ENCODE measurements at regions not wholly inside any gene's neighbourhood (a gene's known extent, or its start where the extent isn't known, plus 50 kb on each side); places are given as distances from the start of the nearest gene placed in this dataset.
A peak's percentile ranks its signal among the peaks of the same experiment; 100 is the strongest.
"Not testable (repeated sequence)": the region's sequence is repeated elsewhere in the genome, so short reads cannot be mapped to it uniquely, and the experiment has no call there.

DNA sequence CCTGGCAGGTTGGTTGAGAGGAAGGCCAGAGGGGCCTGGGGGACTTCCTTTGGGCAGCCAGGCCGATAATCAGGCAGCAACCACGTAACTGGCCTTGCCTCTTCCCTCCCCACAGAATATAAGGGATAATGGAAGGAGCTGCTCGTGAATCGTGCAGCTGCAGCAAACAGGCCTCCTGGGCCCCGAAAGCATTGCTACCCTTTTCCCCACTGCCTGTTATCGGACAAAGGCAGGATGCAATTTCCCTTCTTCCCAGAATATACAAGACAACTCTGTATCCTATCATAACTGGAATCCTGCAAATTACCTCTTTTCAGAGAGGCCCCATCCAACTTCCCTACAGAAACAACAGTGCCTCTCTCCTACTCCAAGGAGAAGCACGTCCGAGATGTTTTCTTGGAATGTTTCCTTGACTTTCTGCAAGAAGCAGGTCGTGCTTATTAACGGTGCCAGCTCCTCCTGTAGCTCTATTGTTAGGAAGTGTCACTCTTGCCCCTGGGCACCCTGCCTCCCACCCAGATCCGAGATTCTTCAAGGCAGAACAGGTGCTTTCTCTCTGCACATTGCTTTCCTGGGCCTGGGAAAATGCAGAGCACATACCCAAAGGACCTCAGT, 106.0 kb upstream of the TIAM1 start:
- no peak for DNase-seq

DNA sequence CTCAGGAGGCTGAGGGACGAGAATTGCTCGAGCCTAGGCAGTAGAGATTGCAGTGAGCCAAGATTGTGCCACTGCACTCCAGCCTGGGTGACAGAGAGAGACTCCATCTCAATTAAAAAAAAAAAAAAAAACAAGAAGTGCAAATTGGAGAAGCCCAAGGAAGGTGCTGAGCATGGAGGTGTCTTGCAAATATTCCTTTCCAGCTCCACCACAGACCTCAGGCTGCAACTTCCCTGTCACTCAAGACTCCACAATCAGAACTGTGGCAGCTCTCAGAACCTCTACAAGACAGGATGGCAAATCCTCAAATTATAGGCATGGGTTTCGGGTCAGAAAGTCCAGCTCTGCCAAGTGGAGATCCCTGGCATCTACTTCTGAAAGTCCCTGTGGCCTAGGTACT, 104.4 kb upstream of the TIAM1 start:
- no peak for DNase-seq

DNA sequence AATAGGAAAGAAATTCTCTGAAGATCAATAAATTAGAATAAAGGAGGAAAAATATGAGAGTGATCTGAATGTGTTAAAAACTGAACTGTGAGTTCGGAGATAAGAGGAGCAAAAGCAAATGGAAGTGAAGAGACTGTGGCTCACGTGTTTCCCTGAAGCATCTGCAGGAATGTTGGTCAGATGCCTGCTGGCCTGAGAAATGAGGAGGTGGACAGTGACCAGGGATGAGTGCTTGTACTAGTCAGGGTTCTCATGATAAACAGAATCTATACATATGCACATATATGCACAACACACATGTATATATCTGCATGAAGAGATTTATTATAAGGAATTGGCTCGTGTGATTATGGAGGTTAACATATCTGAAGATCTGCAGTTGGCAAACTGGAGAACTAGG, 103.4 kb upstream of the TIAM1 start:
- DNase-seq, result no peak

DNA sequence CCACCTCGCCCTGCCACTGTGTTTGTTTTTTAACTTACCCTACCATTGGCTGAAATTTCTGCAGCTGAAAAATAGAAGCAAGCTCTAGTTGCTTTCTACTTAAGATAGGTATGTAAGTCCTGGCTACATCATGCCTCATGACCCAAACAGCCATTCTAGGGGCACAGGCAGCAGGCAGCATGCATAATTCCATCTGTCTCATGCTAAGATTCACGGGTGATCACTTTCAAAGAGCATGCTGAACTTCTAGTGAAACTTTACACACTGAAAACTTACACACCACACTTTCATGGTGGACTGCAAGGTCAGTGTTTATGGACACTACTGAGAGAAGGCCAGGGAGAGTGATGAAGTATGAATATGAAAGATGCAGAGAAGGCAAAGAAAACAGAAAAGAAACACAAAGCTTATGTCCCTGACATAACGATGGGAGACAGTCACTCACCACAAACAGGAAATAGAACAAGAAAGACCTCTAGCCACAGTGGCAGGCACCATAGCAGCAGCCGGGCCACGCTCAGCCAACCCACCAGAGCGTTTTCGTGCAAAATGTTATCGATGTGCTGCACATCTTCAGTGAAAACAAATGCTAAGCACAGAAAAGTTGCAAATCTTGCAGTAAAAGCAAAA, 102.3 kb upstream of the TIAM1 start:
- peak; percentile 46 for DNase-seq

DNA sequence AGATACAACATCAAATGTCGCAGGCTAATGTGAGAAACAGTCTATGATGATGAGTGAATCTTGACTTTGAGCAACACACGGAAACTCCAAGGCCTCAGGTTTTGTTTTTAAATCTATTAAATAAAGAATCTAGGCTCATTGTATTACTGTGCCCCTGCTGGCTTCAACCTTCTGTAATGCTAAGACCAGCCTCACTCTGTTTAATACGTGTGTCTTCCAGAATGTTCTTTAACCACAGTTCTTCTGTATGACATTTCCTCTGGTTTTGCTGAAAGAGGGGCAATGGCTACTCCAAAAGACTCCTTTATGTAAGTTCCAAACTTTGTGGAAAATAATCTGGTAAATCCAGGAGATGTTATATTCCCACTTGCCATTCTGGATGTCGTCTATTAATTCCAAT, 101.1 kb upstream of the TIAM1 start:
- no peak for DNase-seq

DNA sequence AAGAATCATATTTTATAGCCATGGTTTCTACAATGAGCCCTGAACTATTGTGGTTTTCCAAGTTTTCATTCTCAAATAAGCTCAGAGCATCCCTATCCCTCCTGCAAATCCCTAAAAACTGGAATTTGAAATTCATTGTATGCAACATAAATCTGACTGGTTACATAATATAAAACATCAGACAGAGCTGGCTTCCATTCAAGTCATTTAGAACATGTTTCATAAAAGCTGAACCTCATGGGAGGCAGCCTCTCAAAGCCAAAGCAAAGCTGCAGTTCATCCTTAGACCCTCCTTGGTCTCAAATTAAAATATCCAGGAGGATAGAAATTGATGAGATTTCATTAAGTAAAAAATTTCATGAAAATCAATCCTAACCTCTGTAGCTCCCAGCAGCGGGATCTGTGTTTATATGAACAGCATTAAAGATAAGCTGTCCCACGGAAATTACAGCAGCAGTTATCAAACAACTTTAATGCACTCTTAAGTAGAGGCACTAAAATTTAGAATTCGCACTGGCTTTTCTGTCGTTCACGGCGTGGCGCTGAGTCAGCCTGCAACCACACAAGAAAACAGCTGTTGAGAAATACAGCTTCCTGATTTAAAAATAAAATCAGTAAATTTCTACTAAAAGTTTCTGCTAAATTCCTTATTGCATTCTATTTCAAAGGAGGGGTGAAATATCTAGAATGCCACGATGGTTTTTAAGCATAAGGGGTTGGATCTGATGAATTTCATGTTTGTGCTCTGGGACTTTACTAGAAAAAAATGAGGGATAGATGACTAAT, 99.9 kb upstream of the TIAM1 start:
- DNase-seq, result no peak

DNA sequence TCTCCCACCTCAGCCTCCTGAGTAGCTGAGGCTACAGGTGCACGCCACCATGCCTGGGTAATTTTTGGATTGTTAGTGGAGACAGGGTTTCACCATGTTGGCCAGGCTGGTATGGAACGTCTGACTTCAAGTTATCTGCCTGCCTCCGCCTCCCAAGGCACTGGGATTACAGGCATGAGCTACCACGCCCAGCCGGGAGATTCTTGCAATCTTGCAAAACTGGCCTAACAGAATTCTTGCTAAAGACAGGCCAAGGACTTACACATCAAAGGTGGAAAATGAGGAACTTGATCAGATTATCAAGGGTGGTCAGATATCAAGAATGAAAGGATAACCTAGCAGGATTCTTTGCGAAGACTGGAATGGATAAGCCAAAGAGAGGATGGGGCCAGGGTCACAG, 98.3 kb upstream of the TIAM1 start:
- DNase-seq, result no peak

DNA sequence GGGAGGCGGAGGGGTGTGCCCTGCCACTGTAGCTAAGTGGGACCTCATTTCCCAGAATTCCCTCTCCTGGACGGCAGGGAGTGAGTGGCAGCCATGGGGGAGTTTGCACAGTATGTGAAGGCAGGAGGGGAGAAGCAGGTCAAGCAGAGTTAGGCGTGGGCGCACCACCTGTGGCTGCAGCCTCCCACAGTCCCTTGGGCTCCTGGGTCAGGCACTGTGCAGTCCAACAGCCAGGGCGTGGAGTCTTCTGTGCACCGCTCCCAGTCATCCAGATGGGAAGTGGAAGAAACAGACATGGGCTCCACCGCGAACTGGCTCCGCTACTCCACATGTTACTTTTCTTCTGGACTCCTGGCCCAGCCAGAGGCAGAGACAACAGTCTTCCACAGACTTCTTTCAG, 85.4 kb upstream of the TIAM1 start:
- no peak for DNase-seq

DNA sequence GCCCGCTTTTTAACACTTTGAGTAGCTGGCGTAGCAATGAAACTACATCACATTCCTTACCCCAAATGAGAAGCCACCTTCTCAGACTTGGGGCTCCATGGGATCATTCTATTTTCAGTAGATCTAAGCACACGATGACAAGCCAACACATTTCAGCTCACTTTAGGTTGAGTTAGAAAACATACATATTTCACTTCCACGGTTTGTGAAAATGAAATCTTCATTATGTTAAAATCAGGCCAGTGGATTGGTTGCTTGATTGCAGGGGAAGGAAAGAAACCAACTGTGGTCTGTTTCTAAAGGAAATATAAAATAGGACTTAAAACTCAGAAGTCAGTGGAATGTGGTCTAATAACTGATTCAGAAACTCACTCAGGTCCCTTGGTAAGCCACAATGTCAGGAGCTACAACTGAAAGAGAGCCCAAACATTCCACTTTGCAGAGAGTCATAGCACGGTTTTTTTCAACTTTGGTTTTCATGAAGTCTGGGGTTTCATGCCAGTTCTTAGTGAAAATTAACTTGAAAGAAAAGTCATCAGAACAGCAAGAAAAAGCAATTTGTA, 82.3 kb upstream of the TIAM1 start:
- no peak for DNase-seq

DNA sequence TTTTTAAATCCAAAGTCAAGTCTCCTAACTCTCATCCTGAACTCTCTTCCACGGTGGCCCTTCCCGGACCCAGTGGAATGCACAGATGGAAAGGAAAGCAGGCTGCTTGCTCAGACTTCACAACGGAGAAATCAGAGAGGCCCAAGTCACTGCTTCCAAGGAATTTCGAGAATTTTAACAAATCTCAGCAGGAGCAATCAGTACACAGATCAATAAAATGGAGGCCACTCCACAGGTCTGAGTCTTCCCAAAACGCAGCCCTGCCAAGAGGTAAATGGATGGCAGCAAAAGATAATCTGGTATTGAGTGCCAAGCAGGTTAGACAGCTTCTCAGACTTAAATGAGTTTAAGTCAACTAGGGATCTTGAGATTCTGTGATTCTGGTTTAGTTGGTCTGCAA, 81.1 kb upstream of the TIAM1 start:
- DNase-seq, result no peak

DNA sequence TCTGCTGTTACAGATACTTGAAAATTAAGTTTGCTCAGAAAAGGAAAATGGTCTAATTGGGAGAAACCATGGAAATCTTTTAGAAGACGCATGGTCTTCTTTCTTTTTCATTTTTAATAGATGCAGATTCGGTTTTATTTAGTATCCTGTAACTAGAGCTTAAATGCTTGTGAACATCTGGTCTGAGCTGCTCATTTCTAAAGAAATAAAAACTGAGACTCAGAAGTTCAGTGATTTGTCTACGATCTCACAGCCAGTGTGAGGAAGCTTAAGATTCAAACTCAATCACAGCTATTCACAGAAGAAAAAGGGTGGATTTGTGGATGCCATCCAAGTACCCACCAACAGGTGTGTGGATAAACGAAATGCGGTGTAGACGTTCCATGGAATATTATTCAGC, 80.0 kb upstream of the TIAM1 start:
- no peak for DNase-seq

DNA sequence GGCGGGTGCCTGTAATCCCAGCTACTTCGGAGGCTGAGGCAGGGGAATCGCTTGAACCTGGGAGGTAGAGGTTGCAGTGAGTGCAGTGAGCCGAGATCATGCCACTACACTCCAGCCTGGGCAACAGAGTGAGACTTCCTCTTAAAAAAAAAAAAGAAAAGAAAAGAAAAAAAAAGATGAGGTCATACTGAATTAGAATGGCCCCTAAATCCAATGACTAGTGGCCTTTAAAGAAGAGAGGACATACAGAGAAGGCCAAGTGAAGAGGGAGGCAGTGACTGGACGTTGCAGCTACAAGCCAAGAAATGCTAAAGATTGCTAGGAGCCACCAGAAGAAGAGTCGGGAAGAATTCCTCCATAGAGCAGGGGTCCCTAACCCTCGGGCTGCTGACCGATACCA, 76.9 kb upstream of the TIAM1 start:
- no peak for DNase-seq

DNA sequence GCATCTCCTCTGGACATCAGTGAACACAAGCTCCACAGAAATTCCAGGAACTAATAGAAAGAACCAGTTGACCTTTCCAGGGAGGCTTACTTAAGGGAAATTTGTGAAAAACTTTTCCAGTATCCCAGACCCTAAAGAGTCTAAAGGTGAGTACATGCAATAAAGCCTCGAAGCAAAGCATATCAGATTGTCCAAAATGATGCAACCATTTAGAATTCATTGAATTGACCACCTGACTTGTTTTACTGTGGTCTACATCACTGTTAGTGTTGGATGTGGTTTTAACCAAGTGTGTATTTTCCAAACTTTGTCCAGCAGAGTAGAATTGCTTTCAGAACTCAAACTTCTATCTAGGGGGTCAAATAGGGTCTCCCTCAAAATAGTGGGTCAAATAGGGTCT, 76.3 kb upstream of the TIAM1 start:
- no peak for DNase-seq

DNA sequence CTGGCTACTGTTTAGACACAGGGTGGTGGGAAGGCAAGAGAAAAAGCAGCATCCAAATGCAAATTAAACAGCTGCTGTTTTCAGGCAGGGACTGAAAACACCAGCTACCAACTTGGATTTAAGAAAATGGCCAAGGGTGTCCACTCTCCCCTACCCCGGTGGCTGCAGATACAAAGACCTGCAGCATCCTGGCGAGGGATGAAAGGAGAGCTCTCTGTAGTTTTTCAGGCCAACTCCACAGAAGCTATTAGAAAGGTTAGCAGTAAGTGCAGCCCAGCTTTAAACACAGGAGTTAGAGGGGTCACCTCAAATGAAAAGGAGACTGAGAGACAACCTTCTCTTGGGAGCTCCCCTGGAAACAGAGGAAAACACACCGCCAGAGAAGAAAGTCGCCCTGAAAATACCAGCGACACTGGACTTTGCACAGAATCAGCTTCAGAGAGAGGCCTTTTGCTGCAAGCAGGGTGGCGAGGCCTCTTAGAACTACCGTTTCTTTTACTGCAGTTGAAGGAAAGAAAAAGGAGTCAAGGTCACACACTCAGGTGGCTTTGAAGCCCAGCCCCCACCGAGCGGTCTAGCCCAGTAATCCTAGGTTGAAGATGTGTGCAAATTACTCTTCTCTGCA, 74.4 kb upstream of the TIAM1 start:
- DNase-seq, result no peak

DNA sequence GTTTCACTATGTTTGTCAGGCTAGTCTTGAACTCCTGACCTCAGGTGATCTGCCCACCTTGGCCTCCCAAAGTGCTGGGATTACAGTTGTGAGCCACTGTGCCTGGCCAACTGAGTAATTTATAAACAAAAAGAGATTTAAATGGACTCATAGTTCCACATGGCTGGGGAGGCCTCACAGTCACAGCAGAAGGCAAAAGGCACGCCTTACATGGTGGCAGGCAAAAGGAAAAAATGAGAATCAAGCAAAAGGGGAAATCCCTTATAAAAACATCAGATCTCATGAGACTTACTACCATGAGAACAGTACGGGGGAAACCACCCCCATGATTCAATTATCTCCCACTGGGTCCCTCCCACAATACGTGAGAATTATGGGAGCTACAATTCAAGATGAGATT, 73.2 kb upstream of the TIAM1 start:
- not testable (repeated sequence) for DNase-seq

DNA sequence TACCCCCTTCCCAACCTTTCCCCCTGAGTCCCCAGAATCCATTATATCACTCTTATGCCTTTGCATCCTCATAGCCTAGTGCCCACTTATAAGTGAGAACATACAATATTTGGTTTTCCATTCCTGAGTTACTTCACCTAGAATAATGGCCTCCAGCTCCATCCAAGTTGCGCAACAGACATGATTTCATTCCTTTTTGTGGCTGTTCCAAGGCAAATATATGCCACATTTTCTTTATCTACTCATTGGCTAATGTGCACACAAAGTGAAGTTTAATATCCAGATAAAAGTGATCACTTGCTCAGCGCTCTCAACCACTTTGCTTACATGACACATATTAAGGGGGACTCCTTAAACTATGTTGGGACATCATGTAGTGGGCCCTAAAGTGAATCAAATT, 72.4 kb upstream of the TIAM1 start:
- no peak for DNase-seq

DNA sequence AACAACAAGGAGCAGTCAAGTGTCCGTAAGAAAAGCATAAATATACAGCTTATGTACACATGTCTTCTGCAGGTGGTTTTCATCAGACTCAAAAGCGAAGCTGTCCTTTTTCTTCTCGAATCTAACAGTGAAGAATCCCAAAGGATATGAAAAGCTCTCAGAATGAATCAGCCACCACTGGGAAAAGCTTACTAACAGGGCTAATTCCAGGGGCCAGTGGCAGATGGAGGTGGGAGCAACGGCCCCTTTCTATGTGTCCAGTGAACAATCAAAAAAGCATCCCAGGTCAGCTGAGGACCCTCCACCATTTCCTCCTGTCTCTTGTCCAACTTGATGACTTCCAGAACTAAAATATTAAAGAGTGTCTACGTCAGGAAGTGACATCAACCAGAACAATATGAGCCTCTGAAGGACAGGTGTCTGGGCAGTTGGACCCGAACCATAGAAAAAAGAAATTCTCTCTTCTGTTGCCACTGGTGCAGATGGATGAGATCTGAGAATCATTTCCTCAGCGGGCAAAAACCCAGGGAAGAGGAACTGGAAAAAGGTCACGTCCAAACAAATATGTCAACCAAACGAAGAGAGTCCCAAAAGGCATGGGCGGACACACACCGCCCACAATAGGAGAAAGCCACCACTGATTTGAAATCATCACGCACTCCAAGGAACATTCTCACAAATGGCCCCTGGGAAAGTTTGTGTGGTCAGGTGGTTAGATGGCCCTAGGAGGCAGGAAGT, 70.4 kb upstream of the TIAM1 start:
- no peak for DNase-seq

DNA sequence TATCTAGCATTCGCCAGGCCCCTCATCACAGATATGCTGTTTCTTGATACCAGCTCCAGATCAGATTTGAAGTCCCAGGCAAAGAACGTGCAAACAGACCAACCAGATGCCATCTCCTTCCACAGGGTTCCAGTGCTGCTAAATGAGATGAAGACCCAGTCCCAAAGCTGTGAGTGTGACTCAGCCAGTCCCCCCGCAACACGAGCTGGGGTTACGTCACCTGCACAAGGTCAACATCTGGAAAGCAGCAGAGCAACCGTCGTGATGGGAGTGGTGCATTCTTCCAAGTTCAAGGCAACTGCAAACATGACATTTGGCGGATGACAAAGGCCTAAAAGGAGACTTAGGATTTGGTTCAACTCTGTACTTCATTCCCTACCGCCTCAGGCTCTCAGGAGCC, 69.6 kb upstream of the TIAM1 start:
- no peak for DNase-seq

DNA sequence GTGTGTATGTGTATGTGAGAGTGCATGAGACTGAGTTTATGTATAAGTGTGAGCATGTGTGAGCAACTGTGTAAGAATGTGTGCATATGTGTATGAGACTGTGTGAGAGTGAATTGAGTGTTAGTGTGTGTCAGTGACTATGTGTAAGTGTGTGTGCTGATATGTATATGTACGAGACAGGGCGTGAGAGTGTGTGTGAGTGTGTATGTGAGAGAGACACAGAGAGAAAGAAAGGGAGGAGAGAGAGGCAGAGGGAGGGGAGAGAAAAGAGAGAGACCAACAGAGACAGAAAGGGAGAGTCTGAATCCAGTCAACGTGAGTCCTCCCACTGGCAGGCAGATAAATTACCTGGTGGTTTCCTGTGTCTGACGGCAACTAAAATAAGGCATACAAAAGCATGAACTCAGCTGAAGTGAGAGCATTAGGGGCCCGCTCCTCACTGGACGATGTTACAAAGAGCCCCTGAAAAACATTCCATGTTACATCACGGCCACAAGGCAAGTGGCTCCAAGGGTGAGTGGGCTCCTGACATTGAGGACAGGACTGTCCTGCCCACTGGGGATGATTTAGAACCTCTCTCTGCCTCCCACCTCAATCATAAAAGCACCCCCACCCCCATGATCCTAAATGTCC, 66.6 kb upstream of the TIAM1 start:
- no peak for DNase-seq

DNA sequence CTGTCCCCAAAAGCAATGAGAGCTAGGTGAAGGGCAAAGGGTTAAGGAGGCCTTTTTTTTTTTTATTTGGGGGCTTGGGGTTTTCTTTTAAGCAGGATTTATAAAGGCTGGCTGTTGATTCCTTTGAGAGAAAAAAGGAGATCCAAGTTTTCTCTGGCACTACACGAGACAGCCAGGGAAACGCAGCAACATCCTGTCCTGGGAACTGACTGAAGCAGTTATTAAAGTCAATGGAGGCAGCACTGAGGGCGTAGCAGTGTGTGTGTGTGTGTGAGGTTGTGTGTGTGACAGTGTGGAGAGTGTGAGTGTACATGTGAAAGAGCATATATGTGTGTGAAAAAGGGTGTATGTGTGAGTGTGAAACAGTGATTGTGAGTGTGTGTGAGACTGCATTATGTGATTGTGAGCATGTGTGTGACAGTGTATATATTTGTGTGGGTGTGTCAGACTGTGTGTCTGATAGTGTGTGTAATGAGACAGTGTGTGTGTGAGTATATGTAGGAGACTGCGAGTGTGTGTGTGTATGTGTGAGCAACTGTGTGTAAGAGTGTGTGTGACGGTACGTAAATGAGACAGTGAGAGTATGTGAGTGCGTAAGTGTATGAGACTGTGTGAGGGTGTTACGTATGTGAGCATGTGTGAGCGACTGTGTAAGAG, 65.9 kb upstream of the TIAM1 start:
- DNase-seq, result no peak

DNA sequence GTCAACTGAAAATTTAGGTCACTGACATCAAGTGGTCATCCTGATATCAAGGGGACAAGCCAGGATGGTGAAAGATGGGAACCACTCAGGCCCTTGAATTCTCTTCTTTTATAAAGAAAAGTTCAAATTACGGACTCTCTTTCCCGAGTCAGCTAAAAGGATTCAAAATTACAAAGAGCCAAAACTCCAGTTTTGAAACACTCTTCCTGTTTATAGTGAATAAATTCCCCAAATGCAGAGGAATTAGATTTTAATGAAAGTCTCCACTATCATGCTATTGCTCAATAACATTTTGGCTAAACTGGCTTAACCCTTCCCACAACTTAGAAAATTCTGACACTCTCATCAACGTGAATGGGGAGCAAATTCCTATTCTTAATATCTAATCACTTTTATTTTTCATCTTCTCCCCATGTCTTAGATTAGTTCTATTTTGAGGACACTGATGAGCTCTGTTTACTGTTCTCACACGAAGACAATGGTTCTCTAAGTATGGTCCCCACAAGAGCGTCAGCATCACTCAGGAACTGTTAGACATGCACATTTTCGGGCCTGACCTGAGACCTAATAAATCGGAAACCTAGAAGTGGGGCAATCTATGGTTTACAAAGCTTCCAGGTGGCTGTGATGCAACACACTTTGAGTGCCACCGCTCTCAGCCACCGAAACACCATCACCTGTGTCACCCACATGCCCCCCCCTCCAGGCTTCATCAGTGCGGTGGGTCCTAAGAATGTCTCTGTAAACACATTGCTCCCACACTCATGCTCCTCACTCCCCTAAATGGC, 64.4 kb upstream of the TIAM1 start:
- DNase-seq, result no peak

Data from central memory CD4-positive, alpha-beta T cell (primary cell).